H9 (cell line): ENCODE measurements at regions not wholly inside any gene's neighbourhood (a gene's known extent, or its start where the extent isn't known, plus 50 kb on each side); places are given as distances from the start of the nearest gene placed in this dataset.

ENCODE experiments used
- DNase-seq: peaks from one replicate; pipeline ENCODE4 v3.0.0-alpha.2; 2017
- H2AFZ ChIP-seq: one replicate; pipeline ENCODE4 v1.6.1; 2013; ENCODE audit warnings: mild to moderate bottlenecking, low read length, control low read depth, moderate library complexity
- H2AK5ac ChIP-seq: 2 replicates; pipeline ENCODE4 v1.6.1; 2013; ENCODE audit warnings: low read length, control low read depth, mixed read lengths; ENCODE audit not compliant: insufficient read length
- H2BK120ac ChIP-seq: one replicate; pipeline ENCODE4 v1.6.1; 2013; ENCODE audit warnings: low read depth, mild to moderate bottlenecking, low read length, control low read depth, inconsistent platforms; ENCODE audit not compliant: poor library complexity, severe bottlenecking
- H2BK12ac ChIP-seq: 2 replicates; pipeline ENCODE4 v1.6.1; 2013; ENCODE audit warnings: low read length, control low read depth, mixed read lengths, low read depth; ENCODE audit not compliant: insufficient read length
- H2BK15ac ChIP-seq: 2 replicates; pipeline ENCODE4 v1.6.1; 2013; ENCODE audit warnings: low read depth, low read length, control low read depth
- H2BK20ac ChIP-seq: one replicate; pipeline ENCODE4 v1.6.1; 2013; ENCODE audit warnings: low read depth, mild to moderate bottlenecking, low read length, control low read depth, inconsistent platforms; ENCODE audit not compliant: poor library complexity, severe bottlenecking
- H2BK5ac ChIP-seq: 2 replicates; pipeline ENCODE4 v1.6.1; 2013; ENCODE audit warnings: low read length, control low read depth, mixed read lengths; ENCODE audit not compliant: insufficient read length
- H3K14ac ChIP-seq: 2 replicates; pipeline ENCODE4 v1.6.1; 2013; ENCODE audit warnings: low read length, control low read depth; ENCODE audit not compliant: insufficient read depth
- H3K18ac ChIP-seq: 2 replicates; pipeline ENCODE4 v1.6.1; 2013; ENCODE audit warnings: low read depth, mild to moderate bottlenecking, mixed read lengths, low read length, control low read depth; ENCODE audit not compliant: insufficient read length
- H3K23ac ChIP-seq: 2 replicates; pipeline ENCODE4 v1.6.1; 2013; ENCODE audit warnings: low read length, control low read depth, mixed read lengths, low read depth; ENCODE audit not compliant: insufficient read length
- H3K23me2 ChIP-seq: 2 replicates; pipeline ENCODE4 v1.6.1; 2013; ENCODE audit warnings: low read depth, mild to moderate bottlenecking, mixed read lengths, low read length, control low read depth; ENCODE audit not compliant: insufficient read length, poor library complexity, severe bottlenecking
- H3K27ac ChIP-seq: 2 replicates; pipeline ENCODE4 v1.5.1; 2013; ENCODE audit warnings: low read length, control low read depth, mixed read lengths, low read depth; ENCODE audit not compliant: insufficient read length
- H3K27me3 ChIP-seq: 2 replicates; pipeline ENCODE4 v1.6.1; 2013; ENCODE audit warnings: low read length, control low read depth, inconsistent platforms; ENCODE audit not compliant: insufficient read depth
- H3K4ac ChIP-seq: 2 replicates; pipeline ENCODE4 v1.6.1; 2013; ENCODE audit warnings: low read depth, mild to moderate bottlenecking, control low read depth, inconsistent platforms, low read length, moderate library complexity
- H3K4me1 ChIP-seq: 2 replicates; pipeline ENCODE4 v1.6.1; 2013; ENCODE audit warnings: low read length, control low read depth, inconsistent platforms; ENCODE audit not compliant: insufficient read depth
- H3K4me2 ChIP-seq: 2 replicates; pipeline ENCODE4 v1.6.1; 2013; ENCODE audit warnings: low read length, control low read depth, mixed read lengths; ENCODE audit not compliant: insufficient read length, insufficient read depth
- H3K56ac ChIP-seq: 2 replicates; pipeline ENCODE4 v1.6.1; 2013; ENCODE audit warnings: low read depth, mild to moderate bottlenecking, mixed read lengths, low read length, control low read depth; ENCODE audit not compliant: insufficient read length
- H3K79me1 ChIP-seq: 2 replicates; pipeline ENCODE4 v1.6.1; 2013; ENCODE audit warnings: low read depth, mild to moderate bottlenecking, moderate library complexity, low read length, control low read depth, inconsistent platforms; ENCODE audit not compliant: insufficient read depth, poor library complexity, severe bottlenecking
- H3K79me2 ChIP-seq: 2 replicates; pipeline ENCODE4 v1.6.1; 2013; ENCODE audit warnings: low read length, control low read depth, inconsistent platforms; ENCODE audit not compliant: insufficient read depth
- H3K9ac ChIP-seq: 2 replicates; pipeline ENCODE4 v1.6.1; 2013; ENCODE audit warnings: low read length, control low read depth, mixed read lengths; ENCODE audit not compliant: insufficient read length; ENCODE audit errors: extremely low read depth
- H3K9me3 ChIP-seq: one replicate; pipeline ENCODE4 v1.6.1; 2013; ENCODE audit warnings: low read depth, low read length, inconsistent platforms; ENCODE audit not compliant: control insufficient read depth
- H3T11ph ChIP-seq: one replicate; pipeline ENCODE4 v1.6.1; 2013; ENCODE audit warnings: mild to moderate bottlenecking, low read length, control low read depth, inconsistent platforms
- H4K20me1 ChIP-seq: one replicate; pipeline ENCODE4 v1.6.1; 2013; ENCODE audit not compliant: control insufficient read depth, insufficient read length, insufficient read depth
- H4K5ac ChIP-seq: 2 replicates; pipeline ENCODE4 v1.6.1; 2013; ENCODE audit warnings: low read depth, mild to moderate bottlenecking, mixed read lengths, low read length, control low read depth; ENCODE audit not compliant: insufficient read length
- H4K8ac ChIP-seq: replicated peaks from 2 replicates; pipeline ENCODE4 v1.6.1; 2013; ENCODE audit warnings: low read length, control low read depth, mixed read lengths, low read depth; ENCODE audit not compliant: insufficient read length
- H4K91ac ChIP-seq: 2 replicates; pipeline ENCODE4 v1.6.1; 2013; ENCODE audit warnings: low read depth, mild to moderate bottlenecking, moderate library complexity, mixed read lengths, low read length, control low read depth; ENCODE audit not compliant: insufficient read length
- H3K27ac Mint-ChIP-seq, 3 experiments: 2 replicates in 2 of 3; 3 replicates in 1 of 3; pipeline ENCODE4 v1.8.0; 2020 to 2021; ENCODE audit warnings: mixed read lengths in 3 of 3, mild to moderate bottlenecking in 1 of 3, moderate library complexity in 1 of 3
- H3K27me3 Mint-ChIP-seq: 2 replicates; pipeline ENCODE4 v1.8.0; 2021; ENCODE audit warnings: low read depth, mild to moderate bottlenecking, moderate library complexity, mixed read lengths
- H3K36me3 Mint-ChIP-seq, 3 experiments: 2 replicates in 2 of 3; 3 replicates in 1 of 3; pipeline ENCODE4 v1.8.0; 2020 to 2021; ENCODE audit warnings: low read depth in 3 of 3, mixed read lengths in 3 of 3; ENCODE audit not compliant: insufficient read depth in 1 of 3
- H3K4me1 Mint-ChIP-seq, 2 experiments: 2 replicates each; pipeline ENCODE4 v1.8.0; 2020; ENCODE audit warnings: mixed read lengths in 2 of 2
- H3K4me3 Mint-ChIP-seq, 2 experiments: 2 replicates in 1 of 2; 3 replicates in 1 of 2; pipeline ENCODE4 v1.8.0; 2020 to 2021; ENCODE audit warnings: mild to moderate bottlenecking in 2 of 2, mixed read lengths in 2 of 2, moderate library complexity in 1 of 2
- H3K9me3 Mint-ChIP-seq, 2 experiments: 2 replicates in 1 of 2; 3 replicates in 1 of 2; pipeline ENCODE4 v1.8.0; 2020; ENCODE audit warnings: mild to moderate bottlenecking in 2 of 2, mixed read lengths in 2 of 2, moderate library complexity in 1 of 2
- WGBS: extraction: QIAGEN DNeasy Blood & Tissue Kit; methylation state at CpG from one replicate; pipeline ENCODE4 v1.1.7; 2013; ENCODE audit warnings: missing lambda C conversion rate, low lambda C conversion rate, mixed read lengths; ENCODE audit not compliant: insufficient read length; ENCODE audit errors: extremely low coverage; 5-methylcytosine and 5-hydroxymethylcytosine counted together
- TF ChIP-seq, protein P1 (sequence below): fragments of 200-600 bp; sonication (generic); conservative IDR thresholded peaks from 3 replicates; pipeline ENCODE4 v1.8.0; 2021; ENCODE audit warnings: antibody characterized with exemption, mild to moderate bottlenecking

DNA sequence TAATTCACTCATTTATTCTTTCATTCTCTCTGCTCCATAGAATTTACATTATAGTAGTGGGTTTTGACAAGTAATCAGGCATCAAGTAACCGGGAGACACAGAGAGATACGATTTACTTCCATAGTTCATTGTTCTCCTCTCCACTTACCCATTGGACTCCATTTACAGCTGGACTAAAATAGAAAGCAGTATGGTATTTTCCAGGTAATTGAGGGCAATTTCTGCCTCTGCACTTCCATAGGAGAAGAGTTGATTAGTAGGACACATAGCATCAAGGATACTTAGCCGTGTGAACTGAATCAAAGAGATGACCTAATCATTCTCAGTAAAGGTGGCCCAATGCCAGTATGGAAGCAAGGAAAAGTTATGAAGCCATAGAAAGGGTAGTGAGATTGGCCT lies 244.4 kb downstream of the COX7C start:
- Histone ChIP-seq H2BK120ac (no peak overlapping the region), H2BK15ac (no peak overlapping the region), H3K9me3 (no peaks in the 10 kb centered on the region), H4K91ac (no peak overlapping the region), H3K27me3 (no peaks in the 10 kb centered on the region), H2BK12ac (no peak overlapping the region), H4K20me1 (no peaks in the 10 kb centered on the region), H2AK5ac (no peak overlapping the region), H4K5ac (no peak overlapping the region), H3K23me2 (no peaks in the 10 kb centered on the region), H3K18ac (no peak overlapping the region), H3K9ac (no peak overlapping the region), H3K4ac (no peak overlapping the region), H2BK20ac (no peak overlapping the region), H3K4me1 (peaks cover 3% of the 10 kb centered on the region; the same call in 1 of the 2 replicates), H3T11ph (no peak overlapping the region), H3K27ac (no peak overlapping the region), H4K8ac (no peak overlapping the region), H3K79me1 (no peaks in the 10 kb centered on the region), H2AFZ (no peak overlapping the region), H3K79me2 (no peaks in the 10 kb centered on the region), H2BK5ac (no peak overlapping the region), H3K14ac (no peak overlapping the region), H3K4me2 (no peak overlapping the region), H3K23ac (no peak overlapping the region), H3K56ac (no peak overlapping the region)
- Mint-ChIP-seq H3K36me3 (no peaks in the 10 kb centered on the region), H3K27ac (no peak overlapping the region), H3K4me3 (no peak overlapping the region), H3K27me3 (no peaks in the 10 kb centered on the region), H3K9me3 (no peaks in the 10 kb centered on the region; a peak in 1 of 5 replicates), H3K4me1 (peaks cover 7 to 13% of the 10 kb centered on the region in 2 experiments)
- TF ChIP-seq, protein P1, sequence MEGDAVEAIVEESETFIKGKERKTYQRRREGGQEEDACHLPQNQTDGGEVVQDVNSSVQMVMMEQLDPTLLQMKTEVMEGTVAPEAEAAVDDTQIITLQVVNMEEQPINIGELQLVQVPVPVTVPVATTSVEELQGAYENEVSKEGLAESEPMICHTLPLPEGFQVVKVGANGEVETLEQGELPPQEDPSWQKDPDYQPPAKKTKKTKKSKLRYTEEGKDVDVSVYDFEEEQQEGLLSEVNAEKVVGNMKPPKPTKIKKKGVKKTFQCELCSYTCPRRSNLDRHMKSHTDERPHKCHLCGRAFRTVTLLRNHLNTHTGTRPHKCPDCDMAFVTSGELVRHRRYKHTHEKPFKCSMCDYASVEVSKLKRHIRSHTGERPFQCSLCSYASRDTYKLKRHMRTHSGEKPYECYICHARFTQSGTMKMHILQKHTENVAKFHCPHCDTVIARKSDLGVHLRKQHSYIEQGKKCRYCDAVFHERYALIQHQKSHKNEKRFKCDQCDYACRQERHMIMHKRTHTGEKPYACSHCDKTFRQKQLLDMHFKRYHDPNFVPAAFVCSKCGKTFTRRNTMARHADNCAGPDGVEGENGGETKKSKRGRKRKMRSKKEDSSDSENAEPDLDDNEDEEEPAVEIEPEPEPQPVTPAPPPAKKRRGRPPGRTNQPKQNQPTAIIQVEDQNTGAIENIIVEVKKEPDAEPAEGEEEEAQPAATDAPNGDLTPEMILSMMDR = no peak
- DNase-seq = no peak
- no CpG with 5 or more reads among the region's 3 CpGs for WGBS
